Breast epithelium (tissue), 3 donors: ENCODE measurements at regions not wholly inside any gene's neighbourhood (a gene's known extent, or its start where the extent isn't known, plus 50 kb on each side); places are given as distances from the start of the nearest gene placed in this dataset.

Experiments
- POLR2A ChIP-seq: fragments of 450-650 bp; IDR thresholded peaks from one replicate; pipeline ENCODE4 v1.6.1; 2016; ENCODE audit warnings: antibody characterized with exemption, mild to moderate bottlenecking, moderate library complexity
- POLR2AphosphoS5 ChIP-seq, 3 donors: sonication (generic); formaldehyde crosslinking; IDR thresholded peaks; one replicate each; pipeline ENCODE4 v1.6.1; 2017; ENCODE audit warnings: antibody characterized with exemption in 3 of 3
- TF ChIP-seq, protein P1 (sequence below), 3 donors: fragments of 450-650 bp; IDR thresholded peaks; one replicate each; pipeline ENCODE4 v1.5.1; 2016 to 2017; ENCODE audit warnings: antibody characterized with exemption in 3 of 3, mild to moderate bottlenecking in 3 of 3, moderate library complexity in 3 of 3

GRCh38 chr14:95456281-95456680, 60.2 kb downstream of the SYNE3 start:
- TF ChIP-seq, protein P1, sequence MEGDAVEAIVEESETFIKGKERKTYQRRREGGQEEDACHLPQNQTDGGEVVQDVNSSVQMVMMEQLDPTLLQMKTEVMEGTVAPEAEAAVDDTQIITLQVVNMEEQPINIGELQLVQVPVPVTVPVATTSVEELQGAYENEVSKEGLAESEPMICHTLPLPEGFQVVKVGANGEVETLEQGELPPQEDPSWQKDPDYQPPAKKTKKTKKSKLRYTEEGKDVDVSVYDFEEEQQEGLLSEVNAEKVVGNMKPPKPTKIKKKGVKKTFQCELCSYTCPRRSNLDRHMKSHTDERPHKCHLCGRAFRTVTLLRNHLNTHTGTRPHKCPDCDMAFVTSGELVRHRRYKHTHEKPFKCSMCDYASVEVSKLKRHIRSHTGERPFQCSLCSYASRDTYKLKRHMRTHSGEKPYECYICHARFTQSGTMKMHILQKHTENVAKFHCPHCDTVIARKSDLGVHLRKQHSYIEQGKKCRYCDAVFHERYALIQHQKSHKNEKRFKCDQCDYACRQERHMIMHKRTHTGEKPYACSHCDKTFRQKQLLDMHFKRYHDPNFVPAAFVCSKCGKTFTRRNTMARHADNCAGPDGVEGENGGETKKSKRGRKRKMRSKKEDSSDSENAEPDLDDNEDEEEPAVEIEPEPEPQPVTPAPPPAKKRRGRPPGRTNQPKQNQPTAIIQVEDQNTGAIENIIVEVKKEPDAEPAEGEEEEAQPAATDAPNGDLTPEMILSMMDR (IDR thresholded peaks at IDR 0.05): no peak
- TF ChIP-seq POLR2A: no peak
- TF ChIP-seq POLR2AphosphoS5 (IDR thresholded peaks at IDR 0.05): no peak
